GM18520 (cell line): ENCODE measurements at regions not wholly inside any gene's neighbourhood (a gene's known extent, or its start where the extent isn't known, plus 50 kb on each side); places are given as distances from the start of the nearest gene placed in this dataset.

Experiments
- ATAC-seq: cut with Tn5 transposase; IDR thresholded peaks from one replicate; pipeline ENCODE4 v1.9.1; 2021; ENCODE audit not compliant: unreplicated experiment

DNA sequence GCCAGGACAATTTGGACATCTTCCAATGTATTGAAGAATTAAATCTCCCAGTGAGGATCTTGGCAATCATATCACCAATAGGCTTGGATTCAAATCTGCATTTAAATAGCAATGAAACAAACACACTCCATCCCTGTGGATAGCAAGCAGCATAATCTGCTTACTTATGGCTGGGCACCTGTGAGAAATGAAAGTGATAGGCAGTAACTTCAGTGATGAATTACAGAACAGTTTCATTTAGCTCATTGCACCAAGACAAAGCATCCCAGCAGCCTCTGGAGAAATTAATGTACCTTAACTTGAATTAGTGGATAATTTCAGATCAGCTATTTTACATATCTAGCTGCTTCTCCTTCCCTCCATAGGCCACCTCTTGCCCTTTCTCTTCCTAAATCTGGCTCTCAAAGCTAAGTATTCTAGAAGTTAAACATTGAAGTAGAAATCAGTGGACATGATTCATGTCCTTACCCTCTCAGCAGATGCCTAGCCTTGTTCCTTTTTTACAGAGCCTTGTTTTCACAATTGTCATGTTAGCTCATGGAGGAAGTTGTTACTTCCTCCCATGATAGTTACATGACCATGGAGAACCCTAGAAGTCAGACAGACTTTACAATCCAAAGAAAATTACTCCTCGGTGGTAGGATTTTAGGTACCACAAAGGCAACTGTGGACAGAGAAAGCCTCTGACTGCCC is 88.5 kb upstream of the TACR1 start:
- no peak for ATAC-seq

DNA sequence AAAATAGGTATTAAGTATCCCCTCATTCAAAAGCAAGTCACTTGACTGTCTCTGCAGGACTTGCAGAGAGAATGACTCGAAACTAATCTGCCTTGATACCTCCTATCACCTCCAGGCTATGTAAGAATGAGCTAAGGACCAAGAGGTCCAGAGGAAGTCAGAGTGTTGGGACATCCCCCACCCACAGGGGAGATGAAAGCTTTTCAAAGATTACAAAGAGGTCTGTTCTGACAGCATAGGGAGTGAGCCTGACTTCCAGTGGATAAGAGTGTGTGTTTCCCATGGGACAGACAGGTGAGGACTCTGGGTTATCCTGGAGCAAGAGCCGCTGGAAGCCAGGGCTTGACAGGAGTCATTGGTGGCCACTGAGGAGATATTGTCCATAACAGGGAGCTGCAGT is 85.0 kb upstream of the TACR1 start:
- ATAC-seq, result no peak

DNA sequence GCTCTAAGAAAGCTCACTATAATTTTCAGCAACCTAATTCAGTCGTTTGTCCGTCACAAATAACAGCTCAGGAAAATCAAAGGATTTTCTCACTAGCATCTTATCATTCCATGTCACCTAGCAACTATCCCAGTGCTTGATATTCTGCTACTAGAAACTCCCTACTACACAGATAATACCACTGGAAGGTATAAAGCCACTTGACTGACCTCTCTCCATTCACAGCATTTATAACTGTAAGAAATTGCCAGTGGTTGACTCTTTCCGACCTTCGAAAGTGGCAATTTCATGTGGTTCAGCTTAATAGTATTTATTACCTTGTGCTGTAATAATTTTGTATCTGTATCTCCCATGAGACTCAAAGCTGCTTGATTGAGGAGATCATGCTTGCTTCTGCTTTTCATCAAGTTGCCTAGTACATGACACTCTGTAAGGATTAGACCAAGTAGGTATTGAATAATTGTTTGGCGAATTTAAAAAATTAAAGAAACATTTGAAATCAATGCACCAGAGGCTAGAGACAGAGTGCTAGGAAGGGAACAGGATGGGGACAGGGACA is 79.6 kb upstream of the TACR1 start:
- no peak for ATAC-seq

DNA sequence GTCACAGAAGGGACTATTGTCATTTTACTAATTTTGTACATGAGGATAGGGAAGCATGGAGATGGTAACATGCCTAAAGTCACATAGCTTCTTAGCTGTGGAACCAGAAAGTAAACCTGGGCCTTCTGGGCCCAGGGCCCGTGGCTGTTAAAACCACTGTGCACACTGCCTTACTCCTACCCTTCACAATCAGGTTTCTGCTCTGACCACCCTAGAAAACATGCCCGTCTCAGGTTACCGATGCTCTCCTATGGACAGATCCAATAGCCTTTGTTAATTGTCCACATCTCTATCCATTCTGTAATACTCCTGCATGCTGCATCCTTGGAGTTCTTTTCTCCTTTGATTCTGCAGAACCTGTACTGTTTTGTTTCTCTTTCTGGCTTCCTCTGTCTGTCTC is 79.0 kb upstream of the TACR1 start:
- ATAC-seq, result no peak

DNA sequence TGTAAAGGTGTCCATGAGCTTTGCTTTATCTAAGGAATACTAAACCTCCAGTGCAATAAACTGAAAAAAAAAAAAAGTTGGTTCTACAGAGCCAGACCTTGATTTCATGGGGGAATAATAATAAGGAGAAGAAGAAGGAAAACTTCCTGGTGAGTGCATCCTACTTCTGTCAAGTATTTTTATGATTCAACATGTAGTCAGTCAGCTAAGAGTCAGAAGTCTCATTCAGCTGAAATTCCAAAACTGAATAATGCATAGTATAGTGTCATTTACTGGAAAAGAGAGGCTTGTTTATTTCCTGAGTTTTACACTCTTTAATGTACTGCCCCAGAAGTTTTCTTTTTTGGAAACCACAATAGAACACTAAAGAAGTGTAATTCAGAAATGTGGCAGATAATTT is 77.8 kb upstream of the TACR1 start:
- no peak for ATAC-seq

DNA sequence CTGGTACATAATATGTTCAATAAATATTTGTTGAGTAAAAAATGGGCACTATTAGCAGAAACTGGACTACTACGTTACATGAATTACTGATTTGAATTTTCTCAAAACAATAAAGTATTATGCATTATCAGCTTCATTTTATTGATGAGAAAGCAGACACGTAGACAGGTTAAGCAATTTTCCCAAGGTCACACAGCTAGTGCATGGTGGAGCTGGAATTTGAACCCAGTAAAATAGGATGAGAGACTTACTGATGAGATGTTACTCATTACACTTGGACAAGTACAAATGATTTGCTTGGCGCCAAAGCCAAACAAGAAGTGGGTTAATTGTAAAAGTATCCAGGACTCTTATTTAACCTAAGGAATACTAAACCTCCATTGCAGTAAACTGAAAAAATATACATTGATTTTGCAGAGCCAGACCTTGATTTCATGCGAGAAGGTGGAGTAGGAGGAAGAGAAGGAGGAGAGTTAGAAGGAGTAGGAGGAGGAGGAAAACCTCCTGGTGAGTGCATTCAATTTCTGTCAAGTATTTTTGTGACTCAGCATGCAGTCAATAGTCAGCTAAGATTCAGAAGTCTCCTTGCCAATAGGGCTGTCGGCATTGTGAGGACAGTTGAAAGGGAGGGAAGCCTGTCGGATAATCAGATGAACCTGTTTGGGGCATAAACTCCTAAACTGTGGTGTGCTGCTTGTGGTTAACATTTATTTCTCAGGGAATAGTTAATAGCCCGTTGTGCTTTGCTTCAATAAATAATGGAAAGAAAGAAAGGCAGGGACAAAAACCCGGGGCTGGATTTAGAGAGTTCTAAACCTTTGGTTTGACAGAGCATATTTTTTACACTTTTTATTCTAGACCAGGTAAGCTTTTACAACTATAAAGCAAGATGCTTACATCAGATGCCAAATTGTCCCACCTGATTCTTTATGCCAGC is 77.0 kb upstream of the TACR1 start:
- no peak for ATAC-seq

DNA sequence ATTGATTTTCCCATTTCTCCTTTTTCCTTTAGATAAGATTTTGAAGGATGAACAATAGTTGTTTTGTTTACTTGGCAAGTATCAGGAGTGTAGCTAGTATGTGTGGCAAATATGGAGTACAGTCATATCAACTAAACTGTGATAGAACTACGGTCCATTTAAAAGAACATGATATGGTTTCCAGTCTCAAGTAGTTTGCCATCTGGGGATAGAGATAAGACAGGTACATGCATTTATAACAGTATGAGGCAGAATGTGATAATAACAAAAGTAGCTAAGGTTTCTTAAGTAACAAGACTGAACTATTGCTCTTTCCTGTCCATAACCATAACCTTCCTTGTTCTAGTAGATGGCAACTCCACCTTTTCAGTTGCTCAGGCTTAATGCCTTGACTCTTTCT is 75.6 kb upstream of the TACR1 start:
- ATAC-seq, result no peak

DNA sequence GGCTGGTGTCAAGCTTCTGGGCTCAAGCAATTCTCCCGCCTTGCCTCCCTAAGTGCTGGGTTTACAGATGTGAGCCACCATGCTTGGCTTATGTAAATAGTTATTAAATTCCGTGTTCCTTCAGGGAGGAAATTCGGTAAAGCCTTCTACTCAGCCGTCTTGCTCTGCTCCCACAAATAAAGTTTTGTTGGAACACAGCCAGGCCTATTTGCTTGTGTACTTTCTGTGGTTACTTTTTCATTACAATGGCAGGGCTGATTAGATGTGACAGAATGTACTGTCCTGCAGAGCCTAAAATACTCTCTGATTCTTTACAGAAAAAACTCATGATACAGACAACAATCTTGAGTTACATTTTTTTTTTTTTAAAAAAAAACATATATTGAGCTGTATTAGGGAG is 68.8 kb upstream of the TACR1 start:
- ATAC-seq, result no peak

DNA sequence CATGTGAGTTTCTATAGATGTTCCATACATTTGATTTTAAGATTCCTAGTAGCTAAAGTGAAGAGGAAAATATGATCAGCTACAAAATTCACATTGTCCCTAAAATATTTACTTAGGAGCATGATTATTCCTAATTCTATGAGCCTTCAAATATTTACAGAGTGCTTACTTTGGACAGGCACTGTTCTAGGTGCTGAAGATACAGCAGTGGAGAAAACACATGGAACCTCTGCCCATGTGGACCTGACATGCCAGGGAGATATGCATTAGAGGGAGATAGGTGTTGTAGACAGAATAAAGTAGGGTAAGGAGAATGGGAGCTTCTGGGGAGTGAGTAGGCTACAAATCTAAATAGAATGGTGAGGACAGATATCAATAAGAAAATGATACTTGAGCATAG is 62.6 kb upstream of the TACR1 start:
- no peak for ATAC-seq

DNA sequence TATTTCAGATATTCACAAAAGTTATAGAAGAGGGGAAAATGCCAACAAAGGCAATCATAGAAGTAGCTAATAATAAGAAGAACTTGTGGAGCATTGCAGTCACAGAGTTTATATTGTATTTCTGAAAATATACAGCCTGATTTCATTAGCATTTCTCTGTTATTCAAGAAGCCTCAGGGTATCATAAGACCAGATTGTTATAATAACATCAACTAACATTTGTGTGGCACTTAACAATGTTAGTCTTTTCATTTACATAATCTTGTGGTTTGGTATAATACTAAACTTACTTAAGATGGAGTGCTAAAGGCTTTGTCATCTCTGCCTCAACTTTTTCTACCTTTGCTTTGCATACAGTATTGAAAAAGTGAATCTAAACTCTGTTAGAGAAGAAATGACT is 61.6 kb upstream of the TACR1 start:
- no peak for ATAC-seq

DNA sequence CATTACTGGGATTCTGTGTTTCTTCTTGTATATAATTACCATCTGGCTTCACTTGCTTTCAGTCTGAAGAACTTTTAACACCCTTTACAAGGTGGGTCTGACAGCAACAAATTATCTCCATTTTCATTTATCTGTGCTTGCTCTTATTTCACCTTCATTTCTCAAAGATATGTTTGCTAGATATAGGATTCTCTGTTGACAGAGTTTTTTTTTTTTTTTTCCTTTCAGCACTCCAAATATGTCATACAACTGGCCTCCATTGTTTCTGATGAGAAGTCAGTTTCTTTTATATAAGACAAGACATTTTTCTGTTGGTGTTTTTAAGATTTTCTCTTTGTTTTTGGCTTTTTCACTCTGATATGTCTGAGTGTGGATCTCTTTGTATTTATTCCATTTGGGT is 59.3 kb upstream of the TACR1 start:
- no peak for ATAC-seq

DNA sequence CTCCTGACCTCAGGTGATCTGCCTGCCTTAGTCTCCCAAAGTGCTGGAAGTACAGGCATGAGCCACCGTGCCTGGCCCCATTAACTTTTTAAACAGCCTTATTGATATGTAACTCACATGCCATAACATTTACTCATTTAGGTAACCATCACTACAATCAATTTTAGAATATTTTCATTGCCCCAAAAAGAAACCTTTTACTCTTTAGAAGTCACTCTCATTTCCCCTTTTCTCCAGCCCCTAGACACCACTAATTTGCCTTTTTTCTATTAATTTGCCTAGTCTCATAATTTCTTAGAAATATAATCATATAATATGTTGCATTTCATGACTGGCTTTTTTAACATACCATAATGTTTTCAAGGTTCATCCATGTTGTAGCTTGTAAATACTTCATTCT is 57.2 kb upstream of the TACR1 start:
- ATAC-seq, result no peak

DNA sequence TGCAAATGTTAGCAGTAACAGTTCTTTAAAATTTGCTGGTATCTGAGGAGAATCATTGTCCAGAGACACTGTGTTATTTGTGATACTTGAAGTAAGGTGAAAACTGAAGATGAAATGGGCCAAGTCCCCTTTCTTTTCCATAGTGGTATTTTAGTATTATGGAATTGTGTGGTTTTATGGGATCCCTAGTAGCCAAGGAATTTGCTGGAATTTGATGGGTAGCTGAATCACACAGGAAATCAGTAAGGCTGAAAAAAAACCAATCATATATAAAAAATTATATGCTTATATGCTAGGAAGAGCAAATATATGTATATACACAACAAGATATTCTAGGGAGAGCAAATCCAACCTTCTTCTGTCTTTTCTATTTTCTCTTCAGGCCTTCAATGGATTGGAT is 54.2 kb upstream of the TACR1 start:
- no peak for ATAC-seq

DNA sequence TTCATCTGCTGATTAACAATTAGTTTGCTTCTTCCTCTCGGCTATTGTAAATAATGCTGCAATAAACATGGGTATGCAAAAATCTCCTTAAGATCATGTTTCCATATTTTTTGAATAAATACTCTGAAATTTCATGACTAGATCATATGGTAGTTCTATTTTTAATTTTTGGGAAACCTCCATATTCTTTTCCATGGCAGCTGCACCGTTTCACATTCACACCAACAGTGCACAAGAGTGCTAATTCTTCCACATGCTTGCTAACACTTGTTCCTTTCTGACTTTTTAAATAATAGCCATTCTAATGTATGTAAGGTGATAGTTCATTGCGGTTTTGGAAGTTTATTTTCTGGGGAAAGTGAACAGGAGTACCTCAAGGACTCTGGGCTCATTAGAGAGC is 52.6 kb upstream of the TACR1 start:
- no peak for ATAC-seq
